D721Med (cell line): ENCODE measurements at regions not wholly inside any gene's neighbourhood (a gene's known extent, or its start where the extent isn't known, plus 50 kb on each side); places are given as distances from the start of the nearest gene placed in this dataset.

ENCODE experiments used
- DNase-seq: peaks from one replicate; pipeline ENCODE4 v3.0.0; 2011; ENCODE audit warnings: low spot score; ENCODE audit not compliant: insufficient read length
- FAIRE-seq: peaks from 2 replicates; lab custom pipeline; 2011; peaks lifted over from hg19 to GRCh38; lab: Jason Lieb, UNC
- CTCF ChIP-seq: IDR thresholded peaks from 2 replicates; pipeline ENCODE4 v1.5.1; 2012; ENCODE audit warnings: mild to moderate bottlenecking, control low read depth; ENCODE audit not compliant: insufficient read depth; ENCODE audit errors: missing control alignments

GRCh38 chr6:71726121-71726520, 160.2 kb upstream of the RIMS1 start:
- no peak for DNase-seq
- no peak for TF ChIP-seq CTCF
- FAIRE-seq = no peak

GRCh38 chr6:71727632-71728294, 158.6 kb upstream of the RIMS1 start:
- TF ChIP-seq CTCF = no peak
- DNase-seq = no peak
- no peak for FAIRE-seq

- DNase-seq = no peak
- FAIRE-seq = no peak
- no peak for TF ChIP-seq CTCF
These were observed 156.1 kb upstream of the RIMS1 start for GRCh38 chr6:71730284-71730683.

GRCh38 chr6:71733970-71734899, 152.1 kb upstream of the RIMS1 start:
- DNase-seq (no peak), FAIRE-seq (no peak)
- TF ChIP-seq CTCF = no peak

- no peak for FAIRE-seq
- no peak for DNase-seq
- no peak for TF ChIP-seq CTCF
These were observed 148.4 kb upstream of the RIMS1 start for GRCh38 chr6:71737953-71738352.

- FAIRE-seq (no peak), DNase-seq (no peak)
- no peak for TF ChIP-seq CTCF
These were observed 140.8 kb upstream of the RIMS1 start for GRCh38 chr6:71745525-71745924.
